IMR-90 (cell line): ENCODE measurements at regions not wholly inside any gene's neighbourhood (a gene's known extent, or its start where the extent isn't known, plus 50 kb on each side); places are given as distances from the start of the nearest gene placed in this dataset.

ENCODE experiments used
- ATAC-seq: fragments of 200-7000 bp; cut with Tn5 transposase; 2 replicates; pipeline ENCODE4 v1.9.1; 2020; ENCODE audit warnings: low read depth, mild to moderate bottlenecking, moderate library complexity
- BruUV-seq: library from RNA; stranded (reverse); fragments of 400-500 nt; replicated peaks from 2 replicates; lab custom pipeline; 2021; lab: Mats Ljungman, UMichigan
- CTCF ChIA-PET: fragments of 300-600 bp; formaldehyde crosslinking; extraction: SDS; loops from one replicate; lab custom pipeline; 2021; ENCODE audit warnings: antibody characterized with exemption; lab: Yijun Ruan, JAX
- POLR2A ChIA-PET: fragments of 300-600 bp; sonication (Branson Sonifier 250); formaldehyde crosslinking; loops from one replicate; lab custom pipeline; 2022; ENCODE audit warnings: antibody characterized with exemption; ENCODE audit not compliant: unreplicated experiment; lab: Charles Lee
- DNase-seq: peaks from one replicate; pipeline ENCODE4 v3.0.0; 2013
- H2AFZ ChIP-seq: replicated peaks from 2 replicates; pipeline ENCODE3; 2013; ENCODE audit warnings: low read length, mild to moderate bottlenecking; ENCODE audit not compliant: poor library complexity
- H2AK5ac ChIP-seq: 2 replicates; pipeline ENCODE4 v1.6.1; 2013; ENCODE audit warnings: low read depth, low read length, inconsistent platforms
- H2AK9ac ChIP-seq: replicated peaks from 2 replicates; pipeline ENCODE3; 2013; ENCODE audit warnings: mild to moderate bottlenecking, low read depth, low read length, moderate library complexity; ENCODE audit not compliant: poor library complexity
- H2BK120ac ChIP-seq: 2 replicates; pipeline ENCODE4 v1.6.1; 2013; ENCODE audit warnings: low read depth, low read length, inconsistent platforms
- H2BK15ac ChIP-seq: 3 replicates; pipeline ENCODE4 v1.6.1; 2013; ENCODE audit warnings: low read depth, low read length, inconsistent platforms
- H2BK20ac ChIP-seq: 2 replicates; pipeline ENCODE4 v1.6.1; 2013; ENCODE audit warnings: low read depth, mild to moderate bottlenecking, inconsistent platforms, low read length, moderate library complexity
- H2BK5ac ChIP-seq: 2 replicates; pipeline ENCODE4 v1.6.1; 2013; ENCODE audit warnings: mild to moderate bottlenecking, low read depth, low read length, inconsistent platforms; ENCODE audit not compliant: poor library complexity, severe bottlenecking
- H3K14ac ChIP-seq: replicated peaks from 2 replicates; pipeline ENCODE4 v1.6.1; 2013; ENCODE audit warnings: low read depth, low read length, inconsistent platforms
- H3K18ac ChIP-seq: 2 replicates; pipeline ENCODE4 v1.6.1; 2013; ENCODE audit warnings: low read depth, low read length, control low read depth
- H3K23ac ChIP-seq: 2 replicates; pipeline ENCODE4 v1.6.1; 2013; ENCODE audit warnings: low read depth, low read length, inconsistent platforms
- H3K27ac ChIP-seq: 2 replicates; pipeline ENCODE4 v1.5.1; 2013; ENCODE audit warnings: mild to moderate bottlenecking, control low read depth, low read length; ENCODE audit not compliant: insufficient read depth
- H3K27me3 ChIP-seq: 2 replicates; pipeline ENCODE4 v1.6.1; 2013; ENCODE audit warnings: low read length; ENCODE audit not compliant: control insufficient read depth, insufficient read depth
- H3K36me3 ChIP-seq: 2 replicates; pipeline ENCODE4 v1.6.1; 2013; ENCODE audit warnings: low read length, mixed read lengths; ENCODE audit not compliant: control insufficient read depth, insufficient read depth
- H3K4ac ChIP-seq: 2 replicates; pipeline ENCODE4 v1.6.1; 2013; ENCODE audit warnings: low read depth, low read length, inconsistent platforms
- H3K4me1 ChIP-seq: 2 replicates; pipeline ENCODE4 v1.6.1; 2013; ENCODE audit warnings: low read length, mixed read lengths; ENCODE audit not compliant: control insufficient read depth, insufficient read depth
- H3K4me2 ChIP-seq: 2 replicates; pipeline ENCODE4 v1.6.1; 2013; ENCODE audit warnings: low read depth, mild to moderate bottlenecking, control low read depth, low read length, moderate library complexity
- H3K4me3 ChIP-seq: 2 replicates; pipeline ENCODE4 v1.5.1; 2013; ENCODE audit warnings: low read depth, mild to moderate bottlenecking, control low read depth, low read length, moderate library complexity; ENCODE audit not compliant: insufficient read depth
- H3K56ac ChIP-seq: 2 replicates; pipeline ENCODE4 v1.6.1; 2013; ENCODE audit warnings: low read length, inconsistent platforms; ENCODE audit not compliant: insufficient read depth; ENCODE audit errors: extremely low read depth
- H3K79me1 ChIP-seq, 2 experiments: 2 replicates each; pipeline ENCODE4 v1.6.1; 2013; ENCODE audit warnings: low read length in 2 of 2, inconsistent platforms in 1 of 2, low read depth in 1 of 2
- H3K9ac ChIP-seq: 2 replicates; pipeline ENCODE4 v1.6.1; 2013; ENCODE audit warnings: low read depth, low read length, control low read depth
- H3K9me1 ChIP-seq: 2 replicates; pipeline ENCODE4 v1.6.1; 2013; ENCODE audit warnings: low read length, inconsistent platforms; ENCODE audit not compliant: insufficient read depth
- H3K9me3 ChIP-seq: 2 replicates; pipeline ENCODE4 v1.6.1; 2013; ENCODE audit warnings: low read length; ENCODE audit not compliant: control insufficient read depth, insufficient read depth
- H4K20me1 ChIP-seq: 2 replicates; pipeline ENCODE4 v1.6.1; 2013; ENCODE audit warnings: low read length, inconsistent platforms; ENCODE audit not compliant: insufficient read depth
- H4K5ac ChIP-seq: 2 replicates; pipeline ENCODE4 v1.6.1; 2013; ENCODE audit warnings: mild to moderate bottlenecking, low read depth, low read length, control low read depth
- H4K8ac ChIP-seq, 2 experiments: 2 replicates each; pipeline ENCODE4 v1.6.1; 2013; ENCODE audit warnings: low read depth in 2 of 2, low read length in 2 of 2, control low read depth in 1 of 2, inconsistent platforms in 1 of 2
- H4K91ac ChIP-seq: 2 replicates; pipeline ENCODE4 v1.6.1; 2013; ENCODE audit warnings: low read depth, low read length, inconsistent platforms; ENCODE audit not compliant: insufficient read depth
- CHD1 ChIP-seq: IDR thresholded peaks from 2 replicates; pipeline ENCODE4 v1.6.1; 2012; ENCODE audit warnings: low read depth, low read length, improper control_type of control experiment
- MAFK ChIP-seq: IDR thresholded peaks from 2 replicates; pipeline ENCODE4 v1.6.1; 2012; ENCODE audit warnings: low read depth, low read length, improper control_type of control experiment
- NFE2L2 ChIP-seq: fragments of 150-350 bp; IDR thresholded peaks from 2 replicates; pipeline ENCODE4 v1.6.1; 2016; ENCODE audit warnings: low read depth, mild to moderate bottlenecking, low read length
- RCOR1 ChIP-seq: IDR thresholded peaks from 2 replicates; pipeline ENCODE4 v1.6.1; 2012; ENCODE audit warnings: mild to moderate bottlenecking, low read length, improper control_type of control experiment; ENCODE audit not compliant: insufficient replicate concordance
- dilution Hi-C: fragments of 300-500 bp; cut with HindIII; formaldehyde crosslinking; loops from one replicate; pipeline ENCODE4 v1.14.3; 2018; ENCODE audit warnings: low sequenced_read_pairs; ENCODE audit not compliant: unreplicated experiment
- in situ Hi-C: fragments of 300-500 bp; cut with MboI; formaldehyde crosslinking; loops from 3 replicates; pipeline ENCODE4 v1.14.3; 2019; ENCODE audit warnings: low sequenced_read_pairs, inconsistent platforms, mixed read lengths
- intact Hi-C: fragments of 100-400 bp; cut with micrococcal nuclease; formaldehyde crosslinking; loops from 2 replicates; pipeline ENCODE4 v1.10.0; 2022
- TF ChIP-seq, protein P1 (sequence below): conservative IDR thresholded peaks from 2 replicates; pipeline ENCODE4 v1.5.1; 2012; ENCODE audit warnings: mild to moderate bottlenecking, low read depth, low read length, improper control_type of control experiment

DNA sequence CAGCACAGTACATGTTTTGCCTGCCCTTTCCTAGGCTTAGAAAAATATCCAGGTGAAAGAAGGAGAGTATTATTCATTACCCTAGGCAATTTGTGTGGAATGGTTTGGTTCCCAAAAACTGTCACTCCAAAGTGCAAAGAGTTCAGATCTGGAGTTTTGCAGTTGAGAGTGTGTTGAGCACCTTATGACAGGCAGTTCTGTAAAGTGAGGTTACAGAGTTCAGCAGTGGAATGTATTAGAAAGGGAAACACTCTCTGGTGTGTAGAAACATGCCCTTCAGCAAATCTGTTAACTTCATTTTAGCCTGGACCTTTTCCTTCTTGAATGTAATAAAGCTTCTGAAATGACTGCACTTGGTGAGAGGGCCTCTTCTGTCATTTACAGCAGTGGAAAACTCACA is 154.0 kb upstream of the SSTR1 start:
- intact Hi-C loops: no loop called here
- dilution Hi-C loops: no loop called here
- H3K4me2 ChIP-seq: no peak overlapping the region
- no peak overlapping the region for H4K5ac ChIP-seq
- H4K91ac ChIP-seq: no peak overlapping the region
- H3K79me1 ChIP-seq: no peaks in the 10 kb centered on the region
- H3K14ac ChIP-seq: no peak overlapping the region
- H2BK5ac ChIP-seq: no peak overlapping the region
- no peak overlapping the region for H2AFZ ChIP-seq
- H3K9ac ChIP-seq: no peak overlapping the region
- no peak overlapping the region for H2BK15ac ChIP-seq
- H4K8ac ChIP-seq: no peak overlapping the region
- no peak overlapping the region for H3K18ac ChIP-seq
- no TSS peak for BruUV-seq
- ChIA-PET CTCF (no interaction called here), POLR2A (no interaction called here)
- no peaks in the 10 kb centered on the region for H4K20me1 ChIP-seq
- H3K23ac ChIP-seq: no peak overlapping the region
- in situ Hi-C loops: no loop called here
- peaks cover 3% of the 10 kb centered on the region; the same call in 1 of the 2 replicates for H3K4me1 ChIP-seq
- no peaks in the 10 kb centered on the region for H3K9me3 ChIP-seq
- ATAC-seq (peak; percentile 42; the same call in 1 of the 2 replicates), DNase-seq (no peak)
- H2BK120ac ChIP-seq: no peak overlapping the region
- no peak overlapping the region for H3K56ac ChIP-seq
- no peak overlapping the region for H3K4ac ChIP-seq
- H3K27ac ChIP-seq: no peak overlapping the region
- H2AK5ac ChIP-seq: no peak overlapping the region
- H3K36me3 ChIP-seq: no peaks in the 10 kb centered on the region
- H3K4me3 ChIP-seq: no peak overlapping the region
- H3K27me3 ChIP-seq: no peaks in the 10 kb centered on the region
- H3K9me1 ChIP-seq: no peaks in the 10 kb centered on the region
- H2BK20ac ChIP-seq: no peak overlapping the region
- TF ChIP-seq RCOR1: no peak
- TF ChIP-seq, protein P1, sequence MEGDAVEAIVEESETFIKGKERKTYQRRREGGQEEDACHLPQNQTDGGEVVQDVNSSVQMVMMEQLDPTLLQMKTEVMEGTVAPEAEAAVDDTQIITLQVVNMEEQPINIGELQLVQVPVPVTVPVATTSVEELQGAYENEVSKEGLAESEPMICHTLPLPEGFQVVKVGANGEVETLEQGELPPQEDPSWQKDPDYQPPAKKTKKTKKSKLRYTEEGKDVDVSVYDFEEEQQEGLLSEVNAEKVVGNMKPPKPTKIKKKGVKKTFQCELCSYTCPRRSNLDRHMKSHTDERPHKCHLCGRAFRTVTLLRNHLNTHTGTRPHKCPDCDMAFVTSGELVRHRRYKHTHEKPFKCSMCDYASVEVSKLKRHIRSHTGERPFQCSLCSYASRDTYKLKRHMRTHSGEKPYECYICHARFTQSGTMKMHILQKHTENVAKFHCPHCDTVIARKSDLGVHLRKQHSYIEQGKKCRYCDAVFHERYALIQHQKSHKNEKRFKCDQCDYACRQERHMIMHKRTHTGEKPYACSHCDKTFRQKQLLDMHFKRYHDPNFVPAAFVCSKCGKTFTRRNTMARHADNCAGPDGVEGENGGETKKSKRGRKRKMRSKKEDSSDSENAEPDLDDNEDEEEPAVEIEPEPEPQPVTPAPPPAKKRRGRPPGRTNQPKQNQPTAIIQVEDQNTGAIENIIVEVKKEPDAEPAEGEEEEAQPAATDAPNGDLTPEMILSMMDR: no peak
- TF ChIP-seq NFE2L2: no peak
- no peak for TF ChIP-seq MAFK
- no peak for TF ChIP-seq CHD1
- no peak overlapping the region for H2AK9ac ChIP-seq
